SK-N-SH (cell line): ENCODE measurements at regions not wholly inside any gene's neighbourhood (a gene's known extent, or its start where the extent isn't known, plus 50 kb on each side); places are given as distances from the start of the nearest gene placed in this dataset.

Experiments
- CTCF ChIA-PET: fragments of 300-600, 350-600 bp; formaldehyde crosslinking; extraction: SDS; loops from one replicate; lab custom pipeline; 2021; lab: Yijun Ruan, JAX
- POLR2A ChIA-PET: fragments of 350-600 bp; sonication (Branson Sonifier 250); formaldehyde crosslinking; extraction: SDS; loops from one replicate; lab custom pipeline; 2020; ENCODE audit warnings: antibody characterized with exemption, inconsistent platforms; lab: Yijun Ruan, JAX
- DNase-seq: peaks from one replicate; pipeline ENCODE4 v3.0.0; 2012
- H2AFZ ChIP-seq: fragments of 200-600 bp; sonication (generic); 2 replicates; pipeline ENCODE4 v1.8.1; 2016; ENCODE audit warnings: antibody characterized with exemption, mild to moderate bottlenecking, low read depth
- H3F3A ChIP-seq: fragments of 200-600 bp; sonication (generic); replicated peaks from 2 replicates; pipeline ENCODE3; 2016; ENCODE audit warnings: antibody characterized with exemption, mild to moderate bottlenecking; ENCODE audit not compliant: insufficient read depth
- H3K27ac ChIP-seq, 2 experiments: fragments of 200-500 bp in 1 of 2; fragments of 200-600 bp in 1 of 2; sonication (Bioruptor generic) in 1 of 2; sonication (generic), shearing (Covaris generic) in 1 of 2; 2 replicates each; pipeline versions ENCODE4 v1.5.1 to v1.6.1; 2014 to 2016; ENCODE audit warnings: low read depth in 2 of 2, inconsistent platforms in 1 of 2, low read length in 1 of 2, mild to moderate bottlenecking in 1 of 2, mixed read lengths in 1 of 2
- H3K27me3 ChIP-seq: fragments of 200-600 bp; sonication (generic), shearing (Covaris generic); 2 replicates; pipeline ENCODE4 v1.6.1; 2016; ENCODE audit warnings: mixed run types; ENCODE audit not compliant: insufficient read depth
- H3K36me3 ChIP-seq, 2 experiments: fragments of 200-500 bp in 1 of 2; fragments of 200-600 bp in 1 of 2; sonication (Bioruptor generic) in 1 of 2; sonication (generic) in 1 of 2; replicated peaks in 1 of 2; 2 replicates each; pipeline versions ENCODE3 to v1.5.1; 2014 to 2016; ENCODE audit warnings: low read length in 1 of 2, mild to moderate bottlenecking in 1 of 2; ENCODE audit not compliant: insufficient read depth in 2 of 2, control insufficient read depth in 1 of 2
- H3K4me1 ChIP-seq, 2 experiments: fragments of 200-500 bp in 1 of 2; fragments of 200-600 bp in 1 of 2; sonication (Bioruptor generic) in 1 of 2; sonication (generic), shearing (Covaris generic) in 1 of 2; 2 replicates each; pipeline versions ENCODE4 v1.5.1 to v1.6.1; 2014 to 2016; ENCODE audit warnings: low read depth in 1 of 2, low read length in 1 of 2, mixed run types in 1 of 2; ENCODE audit not compliant: insufficient read depth in 2 of 2, control insufficient read depth in 1 of 2
- H3K4me2 ChIP-seq: fragments of 200-600 bp; sonication (generic), shearing (Covaris generic); 2 replicates; pipeline ENCODE4 v1.6.1; 2017; ENCODE audit warnings: mixed run types
- H3K4me3 ChIP-seq, 2 experiments: fragments of 200-500 bp in 1 of 2; fragments of 200-600 bp in 1 of 2; sonication (Bioruptor generic) in 1 of 2; sonication (generic), shearing (Covaris generic) in 1 of 2; 2 replicates each; pipeline versions ENCODE4 v1.5.1 to v1.8.1; 2014 to 2016; ENCODE audit warnings: low read depth in 2 of 2, inconsistent platforms in 1 of 2, low read length in 1 of 2, mild to moderate bottlenecking in 1 of 2, mixed read lengths in 1 of 2, moderate library complexity in 1 of 2
- H3K79me2 ChIP-seq: fragments of 200-600 bp; sonication (generic); 2 replicates; pipeline ENCODE4 v1.8.1; 2017; ENCODE audit warnings: mild to moderate bottlenecking; ENCODE audit not compliant: insufficient read depth
- H3K9ac ChIP-seq: fragments of 200-600 bp; sonication (generic); 2 replicates; pipeline ENCODE4 v1.6.1; 2017; ENCODE audit warnings: mixed run types
- H3K9me2 ChIP-seq: fragments of 200-600 bp; sonication (generic); 2 replicates; pipeline ENCODE4 v1.6.1; 2017; ENCODE audit warnings: mixed run types
- H3K9me3 ChIP-seq: fragments of 200-600 bp; sonication (generic); 2 replicates; pipeline ENCODE4 v1.6.1; 2017; ENCODE audit warnings: mixed run types, mild to moderate bottlenecking, moderate library complexity
- H4K20me1 ChIP-seq: fragments of 200-600 bp; sonication (generic); 2 replicates; pipeline ENCODE4 v1.6.1; 2017; ENCODE audit warnings: mild to moderate bottlenecking, mixed run types; ENCODE audit not compliant: insufficient read depth
- CTCF ChIP-seq: fragments of 200-600 bp; sonication (generic); IDR thresholded peaks from 2 replicates; pipeline ENCODE4 v1.6.1; 2017; ENCODE audit warnings: antibody characterized with exemption, mild to moderate bottlenecking, moderate library complexity
- ELF1 ChIP-seq: IDR thresholded peaks from 2 replicates; pipeline ENCODE4 v1.4.0; 2012
- EP300 ChIP-seq, 2 experiments: IDR thresholded peaks; 2 replicates each; pipeline versions ENCODE4 v1.4.0 to v1.6.1; 2012; ENCODE audit warnings: borderline replicate concordance in 1 of 2, low read depth in 1 of 2, low read length in 1 of 2
- FOXJ3 ChIP-seq: sonication (generic); formaldehyde crosslinking; IDR thresholded peaks from 2 replicates; pipeline ENCODE4 v1.5.1; 2020; ENCODE audit warnings: mild to moderate bottlenecking, missing genetic modification reagents
- GABPA ChIP-seq: IDR thresholded peaks from 2 replicates; pipeline ENCODE4 v1.4.0; 2012; ENCODE audit warnings: low read depth, mild to moderate bottlenecking
- GATA2 ChIP-seq: sonication (generic); formaldehyde crosslinking; IDR thresholded peaks from 2 replicates; pipeline ENCODE4 v1.5.0; 2020; ENCODE audit warnings: mild to moderate bottlenecking, missing genetic modification reagents
- MAX ChIP-seq: IDR thresholded peaks from 2 replicates; pipeline ENCODE4 v1.4.0; 2012; ENCODE audit warnings: low read depth
- MEF2A ChIP-seq: IDR thresholded peaks from 2 replicates; pipeline ENCODE4 v1.4.0; 2012; ENCODE audit warnings: low read depth, borderline replicate concordance
- NRF1 ChIP-seq: IDR thresholded peaks from 2 replicates; pipeline ENCODE4 v1.6.1; 2012; ENCODE audit warnings: low read depth, mild to moderate bottlenecking, low read length
- PBX3 ChIP-seq: IDR thresholded peaks from 2 replicates; pipeline ENCODE4; 2012
- RAD21 ChIP-seq: IDR thresholded peaks from 2 replicates; pipeline ENCODE4 v1.6.1; 2012; ENCODE audit warnings: mild to moderate bottlenecking, low read length
- SMC3 ChIP-seq: IDR thresholded peaks from 2 replicates; pipeline ENCODE4 v1.6.1; 2012; ENCODE audit warnings: low read depth, low read length, improper control_type of control experiment
- TAF1 ChIP-seq: IDR thresholded peaks from 2 replicates; pipeline ENCODE4 v1.6.1; 2012; ENCODE audit warnings: low read depth, mild to moderate bottlenecking, low read length, moderate library complexity, borderline replicate concordance
- TCF12 ChIP-seq: IDR thresholded peaks from 2 replicates; pipeline ENCODE4 v1.4.0; 2012
- TEAD4 ChIP-seq: IDR thresholded peaks from 2 replicates; pipeline ENCODE4 v1.4.0; 2012; ENCODE audit warnings: mild to moderate bottlenecking, borderline replicate concordance; ENCODE audit not compliant: insufficient read depth
- YY1 ChIP-seq: IDR thresholded peaks from 2 replicates; pipeline ENCODE4 v1.4.0; 2012; ENCODE audit warnings: low read depth, mild to moderate bottlenecking
- WGBS: methylation state at CpG from one replicate; pipeline ENCODE4 v1.1.6; 2017; ENCODE audit warnings: low lambda C conversion rate; 5-methylcytosine and 5-hydroxymethylcytosine counted together
- TF ChIP-seq, protein P1 (sequence below): IDR thresholded peaks from 2 replicates; pipeline ENCODE4 v1.4.0; 2012; ENCODE audit warnings: low read depth, borderline replicate concordance
- TF ChIP-seq, protein P2 (sequence below): IDR thresholded peaks from 2 replicates; pipeline ENCODE4 v1.4.0; 2012; ENCODE audit warnings: low read depth, borderline replicate concordance
- TF ChIP-seq, protein P3 (sequence below): fragments of 150-350 bp; IDR thresholded peaks from 2 replicates; pipeline ENCODE4 v1.6.1; 2016; ENCODE audit warnings: mild to moderate bottlenecking, low read depth, low read length

- Histone ChIP-seq H3K4me3 (no peak overlapping the region), H3F3A (no peaks in the 10 kb centered on the region), H3K9me3 (no peaks in the 10 kb centered on the region), H3K4me2 (no peak overlapping the region), H2AFZ (no peak overlapping the region), H3K4me1 (no peaks in the 10 kb centered on the region; a peak in 1 of 4 replicates), H3K9me2 (no peaks in the 10 kb centered on the region), H3K36me3 (no peaks in the 10 kb centered on the region), H4K20me1 (no peaks in the 10 kb centered on the region), H3K79me2 (no peaks in the 10 kb centered on the region), H3K27me3 (no peaks in the 10 kb centered on the region; the same call in 1 of the 2 replicates), H3K27ac (no peak overlapping the region), H3K9ac (no peak overlapping the region)
- DNase-seq = no peak
- POLR2A ChIA-PET = no interaction called here
- TF ChIP-seq NRF1 (no peak), YY1 (no peak), ELF1 (no peak)
- WGBS = 37% methylated on average over 10 of the region's 10 CpGs
- CTCF ChIA-PET = no interaction called here
Observed at GRCh38 chr22:48418831-48419230, 1408.8 kb downstream of the BRD1 start.

GRCh38 chr22:48417225-48418070 lies 1410.2 kb downstream of the BRD1 start:
- no peaks in the 10 kb centered on the region for H3K36me3 ChIP-seq
- no peaks in the 10 kb centered on the region for H3K79me2 ChIP-seq
- no peak for DNase-seq
- H3K4me2 ChIP-seq = no peak overlapping the region
- no peak overlapping the region for H2AFZ ChIP-seq
- no peaks in the 10 kb centered on the region for H4K20me1 ChIP-seq
- H3K4me3 ChIP-seq = no peak overlapping the region
- H3K9me2 ChIP-seq = no peaks in the 10 kb centered on the region
- 23% methylated on average over 7 of the region's 24 CpGs for WGBS
- 0 out of 2 replicates have a peak, but pooled peaks cover under 1% of the 10 kb centered on the region for H3K9me3 ChIP-seq
- no peaks in the 10 kb centered on the region; the same call in 1 of the 2 replicates for H3K27me3 ChIP-seq
- CTCF ChIA-PET = no interaction called here
- no peaks in the 10 kb centered on the region for H3F3A ChIP-seq
- no peak overlapping the region for H3K9ac ChIP-seq
- POLR2A ChIA-PET = no interaction called here
- H3K4me1 ChIP-seq = no peaks in the 10 kb centered on the region; a peak in 1 of 4 replicates
- TF ChIP-seq TEAD4 = no peak
- TF ChIP-seq EP300 (IDR thresholded peaks at IDR 0.05; ENCODE audit: borderline replicate concordance in 1 of 2, low read depth in 1 of 2, low read length in 1 of 2) = no peak
- TF ChIP-seq MEF2A = no peak
- TF ChIP-seq, protein P1, sequence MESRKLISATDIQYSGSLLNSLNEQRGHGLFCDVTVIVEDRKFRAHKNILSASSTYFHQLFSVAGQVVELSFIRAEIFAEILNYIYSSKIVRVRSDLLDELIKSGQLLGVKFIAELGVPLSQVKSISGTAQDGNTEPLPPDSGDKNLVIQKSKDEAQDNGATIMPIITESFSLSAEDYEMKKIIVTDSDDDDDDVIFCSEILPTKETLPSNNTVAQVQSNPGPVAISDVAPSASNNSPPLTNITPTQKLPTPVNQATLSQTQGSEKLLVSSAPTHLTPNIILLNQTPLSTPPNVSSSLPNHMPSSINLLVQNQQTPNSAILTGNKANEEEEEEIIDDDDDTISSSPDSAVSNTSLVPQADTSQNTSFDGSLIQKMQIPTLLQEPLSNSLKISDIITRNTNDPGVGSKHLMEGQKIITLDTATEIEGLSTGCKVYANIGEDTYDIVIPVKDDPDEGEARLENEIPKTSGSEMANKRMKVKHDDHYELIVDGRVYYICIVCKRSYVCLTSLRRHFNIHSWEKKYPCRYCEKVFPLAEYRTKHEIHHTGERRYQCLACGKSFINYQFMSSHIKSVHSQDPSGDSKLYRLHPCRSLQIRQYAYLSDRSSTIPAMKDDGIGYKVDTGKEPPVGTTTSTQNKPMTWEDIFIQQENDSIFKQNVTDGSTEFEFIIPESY = no peak
- no peak for TF ChIP-seq CTCF
- no peak for TF ChIP-seq PBX3
- no peak for TF ChIP-seq RAD21
- no peak for TF ChIP-seq GATA2 (CRISPR knock-in tag)
- no peak for TF ChIP-seq SMC3
- no peak for TF ChIP-seq TAF1
- TF ChIP-seq YY1 = no peak
- no peak for TF ChIP-seq TCF12
- TF ChIP-seq, protein P2, sequence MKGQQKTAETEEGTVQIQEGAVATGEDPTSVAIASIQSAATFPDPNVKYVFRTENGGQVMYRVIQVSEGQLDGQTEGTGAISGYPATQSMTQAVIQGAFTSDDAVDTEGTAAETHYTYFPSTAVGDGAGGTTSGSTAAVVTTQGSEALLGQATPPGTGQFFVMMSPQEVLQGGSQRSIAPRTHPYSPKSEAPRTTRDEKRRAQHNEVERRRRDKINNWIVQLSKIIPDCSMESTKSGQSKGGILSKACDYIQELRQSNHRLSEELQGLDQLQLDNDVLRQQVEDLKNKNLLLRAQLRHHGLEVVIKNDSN = no peak
- TF ChIP-seq MAX = no peak
- no peak for TF ChIP-seq FOXJ3 (CRISPR knock-in tag)
- no peak for TF ChIP-seq GABPA
- TF ChIP-seq, protein P3, sequence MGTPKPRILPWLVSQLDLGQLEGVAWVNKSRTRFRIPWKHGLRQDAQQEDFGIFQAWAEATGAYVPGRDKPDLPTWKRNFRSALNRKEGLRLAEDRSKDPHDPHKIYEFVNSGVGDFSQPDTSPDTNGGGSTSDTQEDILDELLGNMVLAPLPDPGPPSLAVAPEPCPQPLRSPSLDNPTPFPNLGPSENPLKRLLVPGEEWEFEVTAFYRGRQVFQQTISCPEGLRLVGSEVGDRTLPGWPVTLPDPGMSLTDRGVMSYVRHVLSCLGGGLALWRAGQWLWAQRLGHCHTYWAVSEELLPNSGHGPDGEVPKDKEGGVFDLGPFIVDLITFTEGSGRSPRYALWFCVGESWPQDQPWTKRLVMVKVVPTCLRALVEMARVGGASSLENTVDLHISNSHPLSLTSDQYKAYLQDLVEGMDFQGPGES = no peak
- H3K27ac ChIP-seq = no peak overlapping the region
